GM18502 (cell line): ENCODE measurements at regions not wholly inside any gene's neighbourhood (a gene's known extent, or its start where the extent isn't known, plus 50 kb on each side); places are given as distances from the start of the nearest gene placed in this dataset.
"Not testable (repeated sequence)": the region's sequence is repeated elsewhere in the genome, so short reads cannot be mapped to it uniquely, and the experiment has no call there.

Experiments used
- ATAC-seq: cut with Tn5 transposase; IDR thresholded peaks from one replicate; pipeline ENCODE4 v1.9.1; 2021; ENCODE audit warnings: mild to moderate bottlenecking; ENCODE audit not compliant: unreplicated experiment, poor library complexity

DNA sequence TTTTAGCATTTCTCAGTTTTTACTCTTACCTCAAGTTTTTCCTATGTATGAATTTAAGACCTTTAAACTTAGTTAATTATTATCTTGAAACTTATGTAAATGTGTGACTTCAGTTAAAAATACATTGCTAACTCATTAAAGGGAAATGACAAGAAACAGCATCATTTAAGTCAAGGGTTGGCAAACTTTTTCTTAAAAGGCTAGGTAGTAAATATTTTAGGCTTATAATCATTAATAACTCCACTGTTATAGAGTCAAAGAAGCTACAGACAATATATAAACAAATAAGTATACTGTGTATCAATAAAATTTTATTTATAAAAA lies 259.7 kb upstream of the RBMS1 start:
- no peak for ATAC-seq

GRCh38 chr2:160753960-160754359 lies 260.4 kb upstream of the RBMS1 start:
- no peak for ATAC-seq

- no peak for ATAC-seq
Measured at GRCh38 chr2:160756481-160756880, 262.9 kb upstream of the RBMS1 start.

DNA sequence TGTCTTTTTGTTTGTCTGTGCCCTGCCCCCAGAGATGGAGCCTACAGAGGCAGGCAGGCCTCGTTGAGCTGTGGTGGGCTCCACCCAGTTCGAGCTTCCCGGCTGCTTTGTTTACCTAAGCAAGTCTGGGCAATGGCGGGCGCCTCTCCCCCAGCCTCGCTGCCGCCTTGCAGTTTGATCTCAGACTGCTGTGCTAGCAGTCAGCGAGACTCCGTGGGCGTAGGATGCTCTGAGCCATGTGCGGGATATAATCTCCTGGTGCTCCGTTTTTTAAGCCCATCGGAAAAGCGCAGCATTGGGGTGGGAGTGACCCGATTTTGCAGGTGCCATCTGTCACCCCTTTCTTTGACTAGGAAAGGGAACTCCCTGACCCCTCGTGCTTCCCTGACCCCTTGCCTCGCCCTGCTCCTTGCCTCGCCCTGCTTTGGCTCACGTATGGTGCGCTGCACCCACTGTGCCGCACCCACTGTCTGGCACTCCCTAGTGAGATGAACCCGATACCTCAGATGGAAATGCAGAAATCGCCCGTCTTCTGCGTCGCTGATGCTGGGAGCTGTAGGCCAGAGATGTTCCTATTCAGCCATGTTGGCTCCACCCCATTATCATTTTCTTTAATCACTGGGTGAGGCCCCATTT lies 269.0 kb upstream of the RBMS1 start:
- ATAC-seq, result not testable (repeated sequence)

- ATAC-seq, result no peak
Measured at GRCh38 chr2:160783474-160783873, 289.9 kb upstream of the RBMS1 start.

GRCh38 chr2:160784034-160784433 lies 290.4 kb upstream of the RBMS1 start:
- no peak for ATAC-seq

DNA sequence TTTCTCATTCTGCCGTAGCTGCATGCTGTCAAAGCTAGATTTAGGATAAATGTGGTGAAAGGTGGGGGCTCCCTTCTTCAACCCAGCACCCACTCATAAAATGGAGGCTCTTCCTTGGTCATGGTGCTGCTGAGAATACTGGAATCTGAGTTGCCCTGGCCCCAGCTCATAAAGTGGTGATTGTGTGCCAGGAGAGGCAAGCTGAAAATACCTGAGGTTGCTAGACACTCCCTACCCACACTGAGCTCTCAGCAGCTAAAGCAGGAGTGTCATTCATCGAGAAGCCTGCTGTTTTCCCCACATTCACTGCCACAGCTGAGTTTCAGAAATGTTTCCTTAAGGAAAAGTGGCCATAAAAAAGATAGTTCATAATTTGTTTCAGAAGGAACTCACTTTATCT lies 297.1 kb upstream of the RBMS1 start:
- no peak for ATAC-seq

DNA sequence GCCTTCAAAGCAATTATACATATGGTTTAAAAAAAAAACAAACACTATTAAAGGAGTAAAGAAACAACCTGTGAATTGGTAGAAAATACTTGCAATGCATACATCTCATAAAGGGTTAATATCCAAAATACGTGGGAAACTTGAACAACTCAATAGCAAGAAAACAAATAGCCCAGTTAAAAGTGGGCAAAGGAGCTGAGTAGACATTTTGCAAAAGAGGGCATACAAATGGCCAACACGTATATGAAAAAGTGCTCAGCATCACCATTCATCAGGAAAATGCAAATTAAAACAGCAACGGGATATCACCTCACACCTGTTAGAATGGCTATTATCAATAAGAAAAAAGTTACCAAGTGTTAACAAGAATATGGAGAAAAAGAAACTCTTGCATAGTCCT lies 298.3 kb upstream of the RBMS1 start:
- no peak for ATAC-seq

GRCh38 chr2:160792837-160793236 lies 299.2 kb upstream of the RBMS1 start:
- ATAC-seq, result no peak

DNA sequence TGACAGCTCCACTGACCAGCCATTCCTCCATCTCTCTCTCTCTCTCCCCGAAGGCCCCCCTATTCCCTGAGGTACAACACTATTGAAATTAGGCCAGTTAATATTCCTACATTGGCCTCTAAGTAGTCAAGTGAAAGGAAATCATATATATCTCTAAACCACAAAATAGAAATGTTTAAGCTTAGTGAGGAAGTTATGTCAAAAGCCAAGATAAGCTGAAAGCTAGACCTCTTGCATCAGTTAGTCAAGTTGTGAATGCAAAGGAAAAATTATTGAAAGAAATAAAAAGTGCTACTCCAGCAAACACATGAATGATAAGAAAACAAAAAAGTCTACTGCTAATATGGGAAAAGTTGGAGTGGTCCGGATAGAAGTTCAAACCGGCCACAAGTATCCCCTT lies 301.3 kb upstream of the RBMS1 start:
- no peak for ATAC-seq

DNA sequence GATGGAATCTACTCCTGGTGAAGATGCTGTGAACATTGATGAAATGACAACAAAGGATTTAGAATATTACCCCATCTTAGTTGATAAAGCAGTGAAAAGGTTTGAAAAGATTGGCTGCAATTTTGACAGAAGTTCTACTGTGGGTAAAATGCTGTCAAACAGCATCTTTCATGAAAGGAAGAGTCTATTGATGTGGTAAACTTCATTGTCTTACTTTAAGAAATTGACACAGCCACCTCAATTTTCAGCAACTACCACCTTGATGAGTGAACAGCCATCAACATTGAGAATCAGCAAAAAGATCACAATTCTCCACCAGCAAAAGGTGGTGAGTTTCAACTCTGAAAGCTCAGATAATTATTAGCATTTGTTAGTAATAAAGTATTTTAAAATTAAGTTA lies 310.3 kb upstream of the RBMS1 start:
- ATAC-seq, result no peak

DNA sequence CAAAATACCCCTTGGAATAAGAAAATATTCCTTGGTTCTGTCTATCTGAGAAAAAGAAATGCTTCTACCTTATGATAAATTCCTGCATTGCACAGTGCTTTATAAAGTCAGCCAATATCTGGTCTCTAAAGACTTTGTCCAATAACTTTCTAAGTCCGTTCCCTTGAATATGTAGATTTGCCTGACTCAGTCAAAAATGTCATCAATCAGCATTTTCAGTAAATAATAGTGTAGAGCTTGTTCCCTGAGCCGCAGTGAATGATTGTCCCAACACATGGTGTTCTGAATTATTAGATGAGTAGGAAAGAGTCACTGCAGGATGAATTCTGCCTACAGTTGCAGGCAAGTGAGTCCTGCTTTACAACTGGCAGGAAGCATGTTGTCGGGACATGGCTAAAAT lies 316.8 kb upstream of the RBMS1 start:
- ATAC-seq, result no peak

- ATAC-seq, result no peak
Measured at GRCh38 chr2:160812830-160813505, 319.4 kb upstream of the RBMS1 start.

- no peak for ATAC-seq
Measured at GRCh38 chr2:160813506-160813858, 319.9 kb upstream of the RBMS1 start.

DNA sequence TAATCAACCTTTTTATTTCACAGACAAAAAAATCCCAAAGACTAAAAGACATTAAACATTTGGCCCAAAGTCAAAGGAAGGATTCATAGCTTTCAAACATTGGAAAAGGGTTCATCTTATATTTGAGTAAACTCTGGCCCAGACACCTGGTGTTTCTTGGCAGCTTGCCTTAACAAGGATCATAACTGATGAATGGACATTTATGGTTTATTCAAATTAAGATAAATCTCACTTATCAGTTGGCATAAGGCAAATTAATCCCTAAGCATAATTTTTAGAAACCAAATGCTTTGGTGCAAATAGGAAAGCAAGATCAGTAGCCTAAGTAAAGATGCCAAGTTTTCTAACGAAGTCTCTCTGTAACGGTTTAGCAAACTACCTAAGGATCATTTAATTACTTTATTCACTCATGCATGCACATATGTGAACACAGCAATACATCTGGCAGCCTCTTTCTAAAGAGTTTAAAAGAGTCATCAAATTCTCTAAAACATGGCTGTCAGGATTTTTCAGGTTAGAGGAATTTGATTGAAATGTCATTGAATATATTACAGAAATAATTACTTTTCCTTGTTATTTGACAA lies 323.4 kb upstream of the RBMS1 start:
- ATAC-seq, result no peak

DNA sequence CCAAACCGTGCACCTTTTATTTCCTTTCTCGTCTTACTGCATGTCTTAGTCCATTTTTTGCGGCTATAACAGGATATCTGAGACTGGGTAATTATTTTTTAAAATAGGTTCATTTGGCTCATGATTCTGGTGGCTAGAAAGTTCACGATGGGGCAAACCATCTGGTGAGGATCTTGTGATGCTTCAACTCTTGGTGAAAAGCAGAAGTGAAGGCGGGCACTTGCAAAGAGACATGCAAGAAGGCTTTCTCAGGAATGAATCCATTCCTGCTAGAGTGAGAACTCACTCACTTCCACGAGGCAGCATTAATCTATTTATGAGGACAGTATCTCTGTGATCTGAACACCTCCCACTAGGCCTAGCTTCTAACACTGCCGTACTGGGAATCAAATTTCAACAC lies 327.1 kb upstream of the RBMS1 start:
- no peak for ATAC-seq

GRCh38 chr2:160822006-160822405 lies 328.4 kb upstream of the RBMS1 start:
- ATAC-seq, result no peak

DNA sequence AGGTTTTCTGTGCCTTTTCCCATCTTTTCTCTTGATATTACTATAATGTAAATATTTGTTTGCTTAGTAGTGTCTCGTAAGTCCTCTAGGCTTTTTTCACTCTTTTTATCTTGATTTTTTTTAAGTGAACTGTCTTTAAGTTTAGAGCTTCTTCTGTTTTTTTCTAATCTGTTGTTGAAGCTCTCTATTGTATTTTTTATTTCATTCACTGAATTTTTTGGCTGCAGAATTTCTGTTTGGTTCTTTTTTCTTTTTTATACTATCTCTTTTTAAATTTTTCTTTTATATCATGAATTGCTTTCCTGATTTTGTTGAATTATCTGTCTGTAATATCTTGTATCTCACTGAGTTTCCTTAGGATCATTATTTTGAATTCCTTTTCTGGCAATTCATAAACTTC lies 331.8 kb upstream of the RBMS1 start:
- ATAC-seq, result no peak

DNA sequence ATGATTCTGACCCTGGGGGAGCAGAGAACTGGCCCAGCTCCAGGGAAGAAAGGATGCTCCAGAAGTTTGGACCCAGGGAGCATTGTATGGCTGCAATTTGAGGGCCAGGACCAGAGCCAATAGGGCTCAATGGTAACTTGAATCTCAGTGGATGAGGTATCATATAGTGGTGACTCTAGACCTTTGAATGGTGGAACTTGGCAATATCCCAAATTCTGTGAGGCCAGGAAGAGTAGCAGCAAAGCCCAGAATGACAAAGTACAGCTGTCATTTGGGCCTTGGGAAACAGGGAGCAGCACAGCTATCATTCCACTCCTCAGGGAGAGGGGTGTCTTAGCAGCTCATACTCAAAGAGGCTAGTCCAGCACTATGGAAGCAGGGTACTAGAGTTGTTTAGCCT lies 332.9 kb upstream of the RBMS1 start:
- no peak for ATAC-seq

DNA sequence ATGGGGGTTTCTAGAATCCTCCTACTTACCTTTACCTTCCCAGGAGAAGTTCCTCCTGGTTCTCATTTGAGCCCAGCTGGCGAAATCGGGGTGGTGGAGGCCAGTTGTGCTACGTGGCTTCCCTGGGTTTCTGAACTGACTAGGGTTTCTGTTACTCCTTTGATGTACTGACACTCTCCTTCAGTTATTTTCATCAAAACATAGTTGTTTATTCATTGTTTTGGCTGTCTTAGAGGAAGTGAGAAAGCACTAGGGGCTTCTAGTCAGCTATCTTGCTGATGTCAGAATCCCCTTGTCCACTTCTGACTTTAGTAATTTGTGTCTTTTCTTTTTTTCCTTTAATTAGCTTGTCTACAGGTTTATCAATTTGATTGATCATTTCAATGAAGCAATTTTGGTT lies 332.2 kb upstream of the TANK start:
- no peak for ATAC-seq

- ATAC-seq, result not testable (repeated sequence)
Measured at GRCh38 chr2:160832381-160832780, 327.8 kb upstream of the TANK start.

DNA sequence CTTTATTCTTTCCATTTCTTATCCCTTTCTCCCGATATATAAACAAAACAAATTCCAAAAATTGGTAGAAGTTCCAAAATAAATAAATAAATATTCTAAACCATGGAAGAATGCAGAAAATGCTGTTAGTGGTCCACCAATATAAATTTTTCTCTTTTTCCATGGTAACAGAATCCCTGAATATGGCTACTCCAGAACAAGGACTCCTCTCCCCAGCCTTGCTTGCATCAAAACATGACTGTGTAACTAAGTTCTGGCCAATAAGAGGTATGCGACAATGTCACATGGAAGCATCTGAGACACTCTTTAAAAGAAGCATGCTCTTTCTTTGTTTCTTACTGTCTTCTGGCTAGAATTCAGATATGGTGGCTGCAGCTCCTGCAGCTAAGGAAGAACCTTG lies 325.1 kb upstream of the TANK start:
- no peak for ATAC-seq
